ENCODE measurements at regions not wholly inside any gene's neighbourhood (a gene's known extent, or its start where the extent isn't known, plus 50 kb on each side); places are given as distances from the start of the nearest gene placed in this dataset.

- Histone ChIP-seq H3K79me2 (ENCODE audit: control insufficient read depth, insufficient read depth, low read length) (no peaks in the 10 kb centered on the region), H4K20me1 (replicated peaks; ENCODE audit: control insufficient read depth, insufficient read depth, low read length) (no peaks in the 10 kb centered on the region), H3K9ac (ENCODE audit: insufficient read depth in 1 of 2, low read depth in 2 of 2, low read length in 2 of 2) (no peak overlapping the region), H3K4me2 (ENCODE audit: insufficient read depth, low read length) (no peak overlapping the region), H3K27me3 (ENCODE audit: control insufficient read depth in 2 of 2, insufficient read depth in 2 of 2, low read length in 2 of 2) (no peaks in the 10 kb centered on the region), H3K4me3 (no peak overlapping the region), H3K27ac (ENCODE audit: extremely low read depth, low read depth, low read length) (no peak overlapping the region), H2AFZ (ENCODE audit: low read depth, low read length) (no peak overlapping the region), H3K36me3 (ENCODE audit: control insufficient read depth, insufficient read depth, low read length) (no peaks in the 10 kb centered on the region), H3K4me1 (replicated peaks in 1 of 2; ENCODE audit: control insufficient read depth in 2 of 2, insufficient read depth in 2 of 2, low read length in 2 of 2) (no peaks in the 10 kb centered on the region), H3K9me3 (replicated peaks; ENCODE audit: control insufficient read depth, insufficient read depth, low read depth, low read length) (no peaks in the 10 kb centered on the region), H3K9me1 (ENCODE audit: control insufficient read depth, insufficient read depth, low read length) (no peaks in the 10 kb centered on the region)
- FAIRE-seq (no peak), ATAC-seq (no peak), DNase-seq (ENCODE audit: extremely low read depth in 1 of 4, low spot score in 3 of 4) (no peak)
- intact Hi-C loops (cut with micrococcal nuclease): no loop called here
- 0% methylated on average over 3 of the region's 3 CpGs for WGBS (ENCODE audit: insufficient coverage, low coverage, missing lambda C conversion rate)
- no TSS peak for BruUV-seq (replicated peaks)
- in situ Hi-C loops (cut with MboI): no loop called here
- ChIA-PET CTCF (ENCODE audit: low intra/inter-chr PET ratio) (no interaction called here), POLR2A (no interaction called here)
- no peak for TF ChIP-seq ZC3H11A (IDR thresholded peaks at IDR 0.05; ENCODE audit: low read depth, low read length)
- TF ChIP-seq CEBPZ (IDR thresholded peaks at IDR 0.05; ENCODE audit: borderline replicate concordance, low read depth, low read length): no peak
- no peak for TF ChIP-seq ZNF253 (CRISPR knock-in tag; conservative IDR thresholded peaks at IDR 0.05)
- TF ChIP-seq ZFP1 (CRISPR knock-in tag; IDR thresholded peaks at IDR 0.05): no peak
- no peak for TF ChIP-seq PTBP1 (IDR thresholded peaks at IDR 0.05; ENCODE audit: low read depth, low read length)
- TF ChIP-seq ARID2 (IDR thresholded peaks at IDR 0.05): no peak
- no peak for TF ChIP-seq USF2 (CRISPR knock-in tag; IDR thresholded peaks at IDR 0.05)
- TF ChIP-seq GMEB1 (CRISPR knock-in tag; IDR thresholded peaks at IDR 0.05): no peak
- no peak for TF ChIP-seq ZNF592 (IDR thresholded peaks at IDR 0.05)
- no peak for TF ChIP-seq JUND (IDR thresholded peaks at IDR 0.05; ENCODE audit: borderline replicate concordance, low read depth, low read length)
- no peak for TF ChIP-seq JUND (tag; IDR thresholded peaks at IDR 0.05; ENCODE audit: borderline replicate concordance, low read depth, low read length)
- no peak for TF ChIP-seq NR3C1 (CRISPR knock-in tag; IDR thresholded peaks at IDR 0.05)
Measured at GRCh38 chr3:110966966-110967663, 104.5 kb upstream of the NECTIN3 start.

Measured in K562 (cell line).